GM12878 (cell line): ENCODE measurements at regions not wholly inside any gene's neighbourhood (a gene's known extent, or its start where the extent isn't known, plus 50 kb on each side); places are given as distances from the start of the nearest gene placed in this dataset.

Source experiments
- ATAC-seq: fragments of 200-7000 bp; cut with Tn5 transposase; 3 replicates; pipeline ENCODE4 v1.9.1; 2020; ENCODE audit warnings: mild to moderate bottlenecking, moderate library complexity
- BruUV-seq: library from RNA; stranded (reverse); fragments of 400-500 nt; replicated peaks from 2 replicates; lab custom pipeline; 2021; lab: Mats Ljungman, UMichigan
- CTCF ChIA-PET: fragments of 300-600 bp; sonication (Branson Sonifier 250); formaldehyde crosslinking; extraction: SDS; loops from one replicate; lab custom pipeline; 2021; ENCODE audit warnings: inconsistent platforms; lab: Yijun Ruan, JAX
- POLR2A ChIA-PET: fragments of 350-600 bp; formaldehyde crosslinking; extraction: SDS; loops from one replicate; lab custom pipeline; 2021; ENCODE audit warnings: inconsistent platforms; lab: Charles Lee
- RAD21 ChIA-PET: fragments of 300-600 bp; sonication (Branson Sonifier 250); formaldehyde crosslinking; loops from one replicate; lab custom pipeline; 2023; ENCODE audit warnings: antibody characterized with exemption; ENCODE audit not compliant: unreplicated experiment; lab: Charles Lee
- SMC1A ChIA-PET: fragments of 300-600 bp; sonication (Branson Sonifier 250); formaldehyde crosslinking; loops from one replicate; lab custom pipeline; 2023; ENCODE audit not compliant: unreplicated experiment, uncharacterized antibody; lab: Charles Lee
- DNase-seq: peaks from one replicate; pipeline ENCODE4 v3.0.0-alpha.2; 2011; ENCODE audit warnings: low read depth, low spot score
- FAIRE-seq: peaks from 3 replicates; lab custom pipeline; 2011; peaks lifted over from hg19 to GRCh38; lab: Jason Lieb, UNC
- H2AFZ ChIP-seq: 2 replicates; pipeline ENCODE4 v1.6.0; 2011; ENCODE audit warnings: low read depth, low read length, control low read depth; ENCODE audit not compliant: control insufficient read depth
- H3K27ac ChIP-seq: 2 replicates; pipeline ENCODE4 v1.5.1; 2011; ENCODE audit warnings: control low read depth; ENCODE audit not compliant: control insufficient read depth, insufficient read depth
- H3K27me3 ChIP-seq, 2 experiments: replicated peaks in 1 of 2; 2 replicates each; pipeline versions ENCODE4 v1.6.0 to v1.6.1; 2011; ENCODE audit warnings: low read length in 1 of 2; ENCODE audit not compliant: control insufficient read depth in 2 of 2, insufficient read depth in 2 of 2
- H3K36me3 ChIP-seq, 2 experiments: 2 replicates each; pipeline ENCODE4 v1.5.1; 2011; ENCODE audit warnings: low read length in 1 of 2; ENCODE audit not compliant: control insufficient read depth in 2 of 2, insufficient read depth in 2 of 2
- H3K4me1 ChIP-seq: 2 replicates; pipeline ENCODE4 v1.6.1; 2011; ENCODE audit warnings: mild to moderate bottlenecking, low read length, moderate library complexity, mixed read lengths; ENCODE audit not compliant: control insufficient read depth, insufficient read depth
- H3K4me2 ChIP-seq: 2 replicates; pipeline ENCODE4 v1.6.0; 2011; ENCODE audit warnings: control low read depth; ENCODE audit not compliant: control insufficient read depth, insufficient read depth
- H3K4me3 ChIP-seq: fragments of 200-600 bp; sonication (generic); 2 replicates; pipeline ENCODE4 v1.5.1; 2016
- H3K79me2 ChIP-seq: 2 replicates; pipeline ENCODE4 v1.6.0; 2011; ENCODE audit warnings: low read length; ENCODE audit not compliant: control insufficient read depth, insufficient read depth
- H3K9ac ChIP-seq: 2 replicates; pipeline ENCODE4 v1.8.0; 2011; ENCODE audit warnings: low read length, control low read depth, mixed read lengths; ENCODE audit not compliant: control insufficient read depth, insufficient read depth
- H3K9me3 ChIP-seq: replicated peaks from 3 replicates; pipeline ENCODE4 v1.5.1; 2011; ENCODE audit warnings: mild to moderate bottlenecking, low read length; ENCODE audit not compliant: control insufficient read depth, insufficient read depth
- H4K20me1 ChIP-seq: 2 replicates; pipeline ENCODE4 v1.6.0; 2011; ENCODE audit not compliant: control insufficient read depth, insufficient read depth
- CBX5 ChIP-seq: sonication (generic); IDR thresholded peaks from 2 replicates; pipeline ENCODE4 v1.6.1; 2016; ENCODE audit warnings: low read depth, moderate library complexity, mild to moderate bottlenecking, inconsistent platforms
- ETV6 ChIP-seq, 2 experiments: fragments of 450-650 bp in 1 of 2; IDR thresholded peaks in 1 of 2; conservative IDR thresholded peaks in 1 of 2; 2 replicates each; pipeline ENCODE4 v1.6.1; 2014; ENCODE audit warnings: antibody characterized with exemption in 1 of 2, borderline replicate concordance in 1 of 2, low read depth in 1 of 2, mild to moderate bottlenecking in 1 of 2, moderate library complexity in 1 of 2
- RAD51 ChIP-seq: fragments of 450-650 bp; IDR thresholded peaks from 2 replicates; pipeline ENCODE4 v1.6.1; 2016; ENCODE audit warnings: moderate library complexity, mild to moderate bottlenecking, inconsistent platforms
- RFX5 ChIP-seq: IDR thresholded peaks from 2 replicates; pipeline ENCODE4 v1.6.1; 2011; ENCODE audit warnings: low read depth, low read length, improper control_type of control experiment
- SUPT20H ChIP-seq: IDR thresholded peaks from 2 replicates; pipeline ENCODE4 v1.6.1; 2011; ENCODE audit warnings: low read depth, mild to moderate bottlenecking, low read length, moderate library complexity, borderline replicate concordance; ENCODE audit not compliant: control insufficient read depth
- WRNIP1 ChIP-seq: IDR thresholded peaks from 2 replicates; pipeline ENCODE4 v1.6.1; 2011; ENCODE audit warnings: low read depth, low read length, improper control_type of control experiment, borderline replicate concordance
- WGBS: methylation state at CpG from one replicate; pipeline ENCODE4 v1.1.6; 2016; ENCODE audit warnings: low lambda C conversion rate; ENCODE audit not compliant: insufficient replicate concordance, insufficient coverage; ENCODE audit errors: missing lambda C conversion rate; 5-methylcytosine and 5-hydroxymethylcytosine counted together
- in situ Hi-C: fragments of 300-500 bp; cut with MboI; formaldehyde crosslinking; loops from 9 replicates; pipeline ENCODE4 v1.14.3; 2018; ENCODE audit warnings: mixed read lengths
- intact Hi-C: fragments of 100-400 bp; cut with micrococcal nuclease; formaldehyde crosslinking; loops from one replicate; pipeline ENCODE4 v1.14.2; 2022; ENCODE audit not compliant: unreplicated experiment
- TF ChIP-seq, protein P1 (sequence below): IDR thresholded peaks from 2 replicates; pipeline ENCODE4 v1.6.1; 2011; ENCODE audit warnings: borderline replicate concordance, low read depth, mild to moderate bottlenecking, moderate library complexity, mixed read lengths, low read length; ENCODE audit not compliant: insufficient read depth; ENCODE audit errors: extremely low read length
- TF ChIP-seq, protein P2 (sequence below): IDR thresholded peaks from 2 replicates; pipeline ENCODE4 v1.6.1; 2012; ENCODE audit warnings: low read depth, low read length, improper control_type of control experiment
- TF ChIP-seq, protein P3 (sequence below): IDR thresholded peaks from 2 replicates; pipeline ENCODE4 v1.6.1; 2012; ENCODE audit warnings: low read length, inconsistent platforms

DNA sequence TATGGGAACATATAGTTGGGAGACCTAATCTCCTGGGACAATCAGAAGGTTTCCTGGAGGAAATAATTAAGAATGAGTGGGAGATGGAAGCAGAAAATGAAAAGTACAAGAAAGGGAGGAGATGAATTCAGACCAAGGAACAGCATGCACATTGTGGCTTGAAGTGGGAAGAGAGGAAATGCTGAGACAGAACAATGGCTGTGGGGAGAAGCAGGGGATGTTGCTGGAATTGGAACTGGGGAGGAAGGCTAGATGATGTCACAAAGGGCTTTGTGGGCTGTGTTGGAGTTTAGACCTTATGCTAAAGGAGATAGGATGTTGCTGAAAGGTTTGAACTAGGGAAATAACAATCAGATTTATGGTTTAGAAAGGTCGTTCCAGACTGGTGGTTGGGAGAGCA, 119.5 kb upstream of the DIPK2B start:
- FAIRE-seq (no peak), DNase-seq (no peak), ATAC-seq (no peak)
- Histone ChIP-seq H3K36me3 (no peaks in the 10 kb centered on the region), H3K27ac (no peak overlapping the region), H4K20me1 (no peaks in the 10 kb centered on the region), H2AFZ (no peak overlapping the region), H3K4me3 (no peak overlapping the region), H3K9me3 (no peaks in the 10 kb centered on the region), H3K27me3 (no peaks in the 10 kb centered on the region), H3K4me1 (no peaks in the 10 kb centered on the region), H3K9ac (no peak overlapping the region), H3K4me2 (no peak overlapping the region), H3K79me2 (no peaks in the 10 kb centered on the region)
- RAD21 ChIA-PET: no interaction called here
- POLR2A ChIA-PET: no interaction called here
- SMC1A ChIA-PET: no interaction called here
- CTCF ChIA-PET: no interaction called here
- BruUV-seq: no TSS peak
- no peak for TF ChIP-seq WRNIP1
- TF ChIP-seq, protein P1, sequence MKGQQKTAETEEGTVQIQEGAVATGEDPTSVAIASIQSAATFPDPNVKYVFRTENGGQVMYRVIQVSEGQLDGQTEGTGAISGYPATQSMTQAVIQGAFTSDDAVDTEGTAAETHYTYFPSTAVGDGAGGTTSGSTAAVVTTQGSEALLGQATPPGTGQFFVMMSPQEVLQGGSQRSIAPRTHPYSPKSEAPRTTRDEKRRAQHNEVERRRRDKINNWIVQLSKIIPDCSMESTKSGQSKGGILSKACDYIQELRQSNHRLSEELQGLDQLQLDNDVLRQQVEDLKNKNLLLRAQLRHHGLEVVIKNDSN: no peak
- TF ChIP-seq RFX5: no peak
- no peak for TF ChIP-seq CBX5
- no peak for TF ChIP-seq ETV6 (conservative IDR thresholded peaks at IDR 0.05 in 1 of 2, IDR thresholded peaks at IDR 0.05 in 1 of 2; ENCODE audit: borderline replicate concordance in 1 of 2, low read depth in 1 of 2)
- no peak for TF ChIP-seq SUPT20H
- TF ChIP-seq, protein P2, sequence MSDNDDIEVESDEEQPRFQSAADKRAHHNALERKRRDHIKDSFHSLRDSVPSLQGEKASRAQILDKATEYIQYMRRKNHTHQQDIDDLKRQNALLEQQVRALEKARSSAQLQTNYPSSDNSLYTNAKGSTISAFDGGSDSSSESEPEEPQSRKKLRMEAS: no peak
- TF ChIP-seq, protein P3, sequence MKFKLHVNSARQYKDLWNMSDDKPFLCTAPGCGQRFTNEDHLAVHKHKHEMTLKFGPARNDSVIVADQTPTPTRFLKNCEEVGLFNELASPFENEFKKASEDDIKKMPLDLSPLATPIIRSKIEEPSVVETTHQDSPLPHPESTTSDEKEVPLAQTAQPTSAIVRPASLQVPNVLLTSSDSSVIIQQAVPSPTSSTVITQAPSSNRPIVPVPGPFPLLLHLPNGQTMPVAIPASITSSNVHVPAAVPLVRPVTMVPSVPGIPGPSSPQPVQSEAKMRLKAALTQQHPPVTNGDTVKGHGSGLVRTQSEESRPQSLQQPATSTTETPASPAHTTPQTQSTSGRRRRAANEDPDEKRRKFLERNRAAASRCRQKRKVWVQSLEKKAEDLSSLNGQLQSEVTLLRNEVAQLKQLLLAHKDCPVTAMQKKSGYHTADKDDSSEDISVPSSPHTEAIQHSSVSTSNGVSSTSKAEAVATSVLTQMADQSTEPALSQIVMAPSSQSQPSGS: no peak
- no peak for TF ChIP-seq RAD51
- in situ Hi-C loops: no loop called here
- intact Hi-C loops: no loop called here
- WGBS: 0% methylated on average over 1 of the region's 1 CpG
